ENCODE measurements at regions not wholly inside any gene's neighbourhood (a gene's known extent, or its start where the extent isn't known, plus 50 kb on each side); places are given as distances from the start of the nearest gene placed in this dataset.

GRCh38 chr4:35315419-35315818 is 928.9 kb downstream of the ARAP2 start:
- Mint-ChIP-seq H3K4me3 (no peak overlapping the region), H3K27me3 (no peaks in the 10 kb centered on the region), H3K27ac (no peak overlapping the region), H3K36me3 (ENCODE audit: low read depth) (no peaks in the 10 kb centered on the region), H3K4me1 (no peaks in the 10 kb centered on the region)
- no peak for DNase-seq
- no peaks in the 10 kb centered on the region for H3K9me3 ChIP-seq (ENCODE audit: control insufficient read depth, low read length, poor library complexity, severe bottlenecking)
- no peak for ATAC-seq

GRCh38 chr4:35325908-35326453 is 918.3 kb downstream of the ARAP2 start:
- Mint-ChIP-seq H3K36me3 (ENCODE audit: low read depth) (no peaks in the 10 kb centered on the region), H3K4me1 (no peaks in the 10 kb centered on the region), H3K4me3 (no peak overlapping the region), H3K27me3 (no peaks in the 10 kb centered on the region), H3K27ac (no peak overlapping the region)
- H3K9me3 ChIP-seq (ENCODE audit: control insufficient read depth, low read length, poor library complexity, severe bottlenecking): no peaks in the 10 kb centered on the region
- DNase-seq: no peak
- no peak for ATAC-seq

- DNase-seq (no peak), ATAC-seq (no peak)
- H3K4me1 Mint-ChIP-seq: no peaks in the 10 kb centered on the region
- H3K27me3 Mint-ChIP-seq: no peaks in the 10 kb centered on the region
- H3K36me3 Mint-ChIP-seq (ENCODE audit: low read depth): no peaks in the 10 kb centered on the region
- no peaks in the 10 kb centered on the region for H3K9me3 ChIP-seq (ENCODE audit: control insufficient read depth, low read length, poor library complexity, severe bottlenecking)
- no peak overlapping the region for H3K4me3 Mint-ChIP-seq
- no peak overlapping the region for H3K27ac Mint-ChIP-seq
Observed at GRCh38 chr4:35342833-35343232, 901.5 kb downstream of the ARAP2 start.

- no peak overlapping the region for H3K4me3 Mint-ChIP-seq
- no peaks in the 10 kb centered on the region for H3K27me3 Mint-ChIP-seq
- H3K9me3 ChIP-seq (ENCODE audit: control insufficient read depth, low read length, poor library complexity, severe bottlenecking): no peaks in the 10 kb centered on the region
- DNase-seq (no peak), ATAC-seq (no peak)
- no peaks in the 10 kb centered on the region for H3K36me3 Mint-ChIP-seq (ENCODE audit: low read depth)
- H3K27ac Mint-ChIP-seq: no peak overlapping the region
- no peaks in the 10 kb centered on the region for H3K4me1 Mint-ChIP-seq
Observed at GRCh38 chr4:35347276-35347675, 897.0 kb downstream of the ARAP2 start.

GRCh38 chr4:35358001-35358584 is 886.2 kb downstream of the ARAP2 start:
- no peak overlapping the region for H3K4me3 Mint-ChIP-seq
- H3K27me3 Mint-ChIP-seq: no peaks in the 10 kb centered on the region
- H3K36me3 Mint-ChIP-seq (ENCODE audit: low read depth): no peaks in the 10 kb centered on the region
- no peak overlapping the region for H3K27ac Mint-ChIP-seq
- H3K4me1 Mint-ChIP-seq: no peaks in the 10 kb centered on the region
- DNase-seq (no peak), ATAC-seq (no peak)
- H3K9me3 ChIP-seq (ENCODE audit: control insufficient read depth, low read length, poor library complexity, severe bottlenecking): no peaks in the 10 kb centered on the region

GRCh38 chr4:35364321-35364870 is 879.9 kb downstream of the ARAP2 start:
- DNase-seq: no peak
- H3K9me3 ChIP-seq (ENCODE audit: control insufficient read depth, low read length, poor library complexity, severe bottlenecking): peaks cover 10% of the 10 kb centered on the region
- no peak overlapping the region for H3K4me3 Mint-ChIP-seq
- H3K27me3 Mint-ChIP-seq: no peaks in the 10 kb centered on the region
- no peaks in the 10 kb centered on the region for H3K4me1 Mint-ChIP-seq
- no peaks in the 10 kb centered on the region for H3K36me3 Mint-ChIP-seq (ENCODE audit: low read depth)
- ATAC-seq: no peak
- no peak overlapping the region for H3K27ac Mint-ChIP-seq

- H3K9me3 ChIP-seq (ENCODE audit: control insufficient read depth, low read length, poor library complexity, severe bottlenecking): peaks cover 10% of the 10 kb centered on the region
- Mint-ChIP-seq H3K27me3 (no peaks in the 10 kb centered on the region), H3K4me1 (no peaks in the 10 kb centered on the region)
Observed at GRCh38 chr4:35365186-35365585, 879.1 kb downstream of the ARAP2 start.

GRCh38 chr4:35399912-35400311 is 844.4 kb downstream of the ARAP2 start:
- H3K9me3 ChIP-seq (ENCODE audit: control insufficient read depth, low read length, poor library complexity, severe bottlenecking): no peaks in the 10 kb centered on the region
- Mint-ChIP-seq H3K27ac (no peak overlapping the region), H3K4me3 (no peak overlapping the region), H3K4me1 (no peaks in the 10 kb centered on the region), H3K27me3 (no peaks in the 10 kb centered on the region), H3K36me3 (ENCODE audit: low read depth) (no peaks in the 10 kb centered on the region)
- DNase-seq (no peak), ATAC-seq (no peak)

More at GRCh38 chr4:35365186-35365585, 879.1 kb downstream of the ARAP2 start:
- Mint-ChIP-seq H3K36me3 (ENCODE audit: low read depth) (no peaks in the 10 kb centered on the region), H3K4me3 (no peak overlapping the region), H3K27ac (no peak overlapping the region)
- ATAC-seq: no peak
- no peak for DNase-seq

- no peak for DNase-seq
Observed at GRCh38 chr4:35423104-35423503, 821.2 kb downstream of the ARAP2 start.

GRCh38 chr4:35447474-35447873 is 796.8 kb downstream of the ARAP2 start:
- no peaks in the 10 kb centered on the region for H3K9me3 ChIP-seq (ENCODE audit: control insufficient read depth, low read length, poor library complexity, severe bottlenecking)
- H3K27ac Mint-ChIP-seq: no peak overlapping the region
- no peaks in the 10 kb centered on the region for H3K36me3 Mint-ChIP-seq (ENCODE audit: low read depth)
- DNase-seq (no peak), ATAC-seq (no peak)
- H3K4me1 Mint-ChIP-seq: no peaks in the 10 kb centered on the region
- no peaks in the 10 kb centered on the region for H3K27me3 Mint-ChIP-seq
- no peak overlapping the region for H3K4me3 Mint-ChIP-seq

More at GRCh38 chr4:35423104-35423503, 821.2 kb downstream of the ARAP2 start:
- H3K36me3 Mint-ChIP-seq (ENCODE audit: low read depth): no peaks in the 10 kb centered on the region
- no peak for ATAC-seq
- H3K27me3 Mint-ChIP-seq: no peaks in the 10 kb centered on the region
- no peak overlapping the region for H3K4me3 Mint-ChIP-seq
- no peaks in the 10 kb centered on the region for H3K4me1 Mint-ChIP-seq
- no peak overlapping the region for H3K27ac Mint-ChIP-seq
- no peaks in the 10 kb centered on the region for H3K9me3 ChIP-seq (ENCODE audit: control insufficient read depth, low read length, poor library complexity, severe bottlenecking)

GRCh38 chr4:35459045-35459444 is 785.3 kb downstream of the ARAP2 start:
- no peaks in the 10 kb centered on the region for H3K36me3 Mint-ChIP-seq (ENCODE audit: low read depth)
- no peaks in the 10 kb centered on the region for H3K27me3 Mint-ChIP-seq
- no peak for ATAC-seq

GRCh38 chr4:35461931-35462659 is 782.2 kb downstream of the ARAP2 start:
- no peak overlapping the region for H3K27ac Mint-ChIP-seq

More at GRCh38 chr4:35459045-35459444, 785.3 kb downstream of the ARAP2 start:
- no peaks in the 10 kb centered on the region for H3K9me3 ChIP-seq (ENCODE audit: control insufficient read depth, low read length, poor library complexity, severe bottlenecking)
- DNase-seq: no peak
- no peaks in the 10 kb centered on the region for H3K4me1 Mint-ChIP-seq
- no peak overlapping the region for H3K4me3 Mint-ChIP-seq
- H3K27ac Mint-ChIP-seq: no peak overlapping the region

GRCh38 chr4:35463251-35463952 is 780.9 kb downstream of the ARAP2 start:
- Mint-ChIP-seq H3K27ac (no peak overlapping the region), H3K36me3 (ENCODE audit: low read depth) (no peaks in the 10 kb centered on the region), H3K4me1 (no peaks in the 10 kb centered on the region), H3K4me3 (no peak overlapping the region), H3K27me3 (no peaks in the 10 kb centered on the region)
- no peaks in the 10 kb centered on the region for H3K9me3 ChIP-seq (ENCODE audit: control insufficient read depth, low read length, poor library complexity, severe bottlenecking)
- no peak for ATAC-seq
- DNase-seq: no peak

More at GRCh38 chr4:35461931-35462659, 782.2 kb downstream of the ARAP2 start:
- Mint-ChIP-seq H3K36me3 (ENCODE audit: low read depth) (no peaks in the 10 kb centered on the region), H3K4me3 (no peak overlapping the region), H3K4me1 (no peaks in the 10 kb centered on the region), H3K27me3 (no peaks in the 10 kb centered on the region)
- ATAC-seq (no peak), DNase-seq (no peak)
- H3K9me3 ChIP-seq (ENCODE audit: control insufficient read depth, low read length, poor library complexity, severe bottlenecking): no peaks in the 10 kb centered on the region

Measured in T-helper 17 cell (primary cell).